Colonic mucosa (tissue), 4 donors: ENCODE measurements at regions not wholly inside any gene's neighbourhood (a gene's known extent, or its start where the extent isn't known, plus 50 kb on each side); places are given as distances from the start of the nearest gene placed in this dataset.

ENCODE experiments used
- DNase-seq: peaks from one replicate; pipeline ENCODE4 v3.0.0-alpha.2; 2020
- H3K27ac ChIP-seq: fragments of 200-600 bp; one replicate; pipeline ENCODE4 v1.8.0; 2021
- H3K27me3 ChIP-seq: fragments of 200-600 bp; one replicate; pipeline ENCODE4 v1.8.0; 2021
- H3K36me3 ChIP-seq: fragments of 200-600 bp; one replicate; pipeline ENCODE4 v1.8.0; 2021
- H3K4me1 ChIP-seq: fragments of 200-600 bp; one replicate; pipeline ENCODE4 v1.8.0; 2021; ENCODE audit warnings: mild to moderate bottlenecking
- H3K4me3 ChIP-seq: fragments of 200-600 bp; one replicate; pipeline ENCODE4 v1.8.0; 2021
- H3K9ac ChIP-seq, 2 donors: one replicate each; pipeline ENCODE4 v1.7.0; 2013; ENCODE audit warnings: control low read depth in 2 of 2, low read depth in 2 of 2, low read length in 2 of 2
- H3K9me3 ChIP-seq: fragments of 200-600 bp; one replicate; pipeline ENCODE4 v1.8.0; 2021
- CTCF ChIP-seq: fragments of 200-600 bp; IDR thresholded peaks from one replicate; pipeline ENCODE4 v1.8.0; 2022; ENCODE audit warnings: antibody characterized with exemption, mild to moderate bottlenecking
- intact Hi-C: fragments of 100-400 bp; cut with DNase I; formaldehyde crosslinking; loops from one replicate; pipeline ENCODE4 v1.14.1; 2022
- donor health status: healthy.
- donor health status: DM: no; HTN: no; CAD: no.
- donor health status: DM: no; HTN: no; CAD: no.

- no peak overlapping the region for H3K27ac ChIP-seq
- H3K4me3 ChIP-seq = no peak overlapping the region
- H3K27me3 ChIP-seq = no peaks in the 10 kb centered on the region
- no peaks in the 10 kb centered on the region for H3K36me3 ChIP-seq
- intact Hi-C loops = no loop called here
- H3K9ac ChIP-seq = no peak overlapping the region
- TF ChIP-seq CTCF = no peak
- H3K4me1 ChIP-seq = no peaks in the 10 kb centered on the region
- H3K9me3 ChIP-seq = no peaks in the 10 kb centered on the region
- DNase-seq = no peak
These were observed 115.3 kb upstream of the RIPOR2 start for GRCh38 chr6:25051083-25051482.

- intact Hi-C loops = no loop called here
These were observed 116.4 kb upstream of the RIPOR2 start for GRCh38 chr6:25052181-25052580.

GRCh38 chr6:25053875-25054371 is 118.2 kb upstream of the RIPOR2 start:
- Histone ChIP-seq H3K9me3 (no peaks in the 10 kb centered on the region), H3K27ac (no peak overlapping the region), H3K9ac (no peak overlapping the region), H3K4me3 (no peak overlapping the region), H3K4me1 (no peaks in the 10 kb centered on the region), H3K36me3 (no peaks in the 10 kb centered on the region), H3K27me3 (no peaks in the 10 kb centered on the region)
- intact Hi-C loops = no loop called here
- no peak for TF ChIP-seq CTCF
- DNase-seq = no peak

More at GRCh38 chr6:25052181-25052580, 116.4 kb upstream of the RIPOR2 start:
- Histone ChIP-seq H3K4me3 (no peak overlapping the region), H3K4me1 (no peaks in the 10 kb centered on the region), H3K9ac (no peak overlapping the region), H3K27me3 (no peaks in the 10 kb centered on the region), H3K9me3 (no peaks in the 10 kb centered on the region), H3K36me3 (no peaks in the 10 kb centered on the region), H3K27ac (no peak overlapping the region)
- DNase-seq = no peak
- TF ChIP-seq CTCF = no peak

GRCh38 chr6:25054469-25054868 is 118.7 kb upstream of the RIPOR2 start:
- TF ChIP-seq CTCF = no peak
- no peak overlapping the region for H3K9ac ChIP-seq
- H3K27ac ChIP-seq = no peak overlapping the region
- no peaks in the 10 kb centered on the region for H3K36me3 ChIP-seq
- no peak for DNase-seq
- no peaks in the 10 kb centered on the region for H3K27me3 ChIP-seq
- intact Hi-C loops = no loop called here
- H3K4me1 ChIP-seq = no peaks in the 10 kb centered on the region
- H3K4me3 ChIP-seq = no peak overlapping the region
- no peaks in the 10 kb centered on the region for H3K9me3 ChIP-seq

- H3K4me3 ChIP-seq = no peak overlapping the region
- H3K36me3 ChIP-seq = no peaks in the 10 kb centered on the region
- no peak for TF ChIP-seq CTCF
- H3K4me1 ChIP-seq = no peaks in the 10 kb centered on the region
- H3K27me3 ChIP-seq = no peaks in the 10 kb centered on the region
- peak; percentile 23 for DNase-seq
- no peak overlapping the region for H3K27ac ChIP-seq
- H3K9ac ChIP-seq = no peak overlapping the region
- H3K9me3 ChIP-seq = no peaks in the 10 kb centered on the region
- intact Hi-C loops = no loop called here
These were observed 120.4 kb upstream of the RIPOR2 start for GRCh38 chr6:25056130-25056529.
